PC-3 (cell line): ENCODE measurements at regions not wholly inside any gene's neighbourhood (a gene's known extent, or its start where the extent isn't known, plus 50 kb on each side); places are given as distances from the start of the nearest gene placed in this dataset.

Source experiments
- ATAC-seq: fragments of 200-7000 bp; cut with Tn5 transposase; 2 replicates; pipeline ENCODE4 v1.9.1; 2020; ENCODE audit warnings: mild to moderate bottlenecking, moderate library complexity
- BruUV-seq: library from RNA; stranded (reverse); fragments of 400-500 nt; replicated peaks from 2 replicates; lab custom pipeline; 2021; lab: Mats Ljungman, UMichigan
- CTCF ChIA-PET: fragments of 300-600 bp; sonication (Branson Sonifier 250); formaldehyde crosslinking; loops from one replicate; lab custom pipeline; 2022; ENCODE audit warnings: antibody characterized with exemption; lab: Charles Lee
- POLR2A ChIA-PET: fragments of 300-600 bp; sonication (Branson Sonifier 250); formaldehyde crosslinking; loops from one replicate; lab custom pipeline; 2022; ENCODE audit warnings: antibody characterized with exemption; ENCODE audit not compliant: unreplicated experiment; lab: Charles Lee
- DNase-seq: peaks from one replicate; pipeline ENCODE4 v3.0.0-alpha.2; 2015
- H2AFZ ChIP-seq: fragments of 300-600 bp; sonication (generic); 2 replicates; pipeline ENCODE4 v1.6.0; 2016; ENCODE audit warnings: antibody characterized with exemption, low read length
- H3F3A ChIP-seq: fragments of 300-600 bp; sonication (generic); one replicate; pipeline ENCODE4 v1.6.0; 2017; ENCODE audit warnings: antibody characterized with exemption, low read length, control low read depth, mild to moderate bottlenecking; ENCODE audit not compliant: unreplicated experiment
- H3K27ac ChIP-seq: fragments of 300-600 bp; sonication (generic); 2 replicates; pipeline ENCODE4 v1.5.1; 2016; ENCODE audit warnings: mild to moderate bottlenecking, low read length
- H3K27me3 ChIP-seq: fragments of 300-600 bp; sonication (generic); 2 replicates; pipeline ENCODE4 v1.6.1; 2016; ENCODE audit warnings: low read length, mixed read lengths
- H3K36me3 ChIP-seq: fragments of 300-600 bp; sonication (generic); 2 replicates; pipeline ENCODE4 v1.6.1; 2016; ENCODE audit warnings: low read depth, mixed run types, low read length, mixed read lengths
- H3K4me1 ChIP-seq: fragments of 300-600 bp; sonication (generic); 2 replicates; pipeline ENCODE4 v1.5.1; 2016; ENCODE audit warnings: low read length; ENCODE audit not compliant: insufficient read depth
- H3K4me2 ChIP-seq: fragments of 300-600 bp; sonication (generic); 2 replicates; pipeline ENCODE4 v1.6.0; 2016; ENCODE audit warnings: low read length
- H3K4me3 ChIP-seq: fragments of 300-600 bp; sonication (generic); 2 replicates; pipeline ENCODE4 v1.5.1; 2016; ENCODE audit warnings: mild to moderate bottlenecking, low read length, mixed read lengths
- H3K79me2 ChIP-seq: fragments of 300-600 bp; sonication (generic); 2 replicates; pipeline ENCODE4 v1.6.1; 2017; ENCODE audit warnings: low read length, mixed read lengths
- H3K9ac ChIP-seq: fragments of 300-600 bp; sonication (generic); 2 replicates; pipeline ENCODE4 v1.6.0; 2016; ENCODE audit warnings: mild to moderate bottlenecking, low read length
- H3K9me2 ChIP-seq: fragments of 300-600 bp; sonication (generic); replicated peaks from 2 replicates; pipeline ENCODE4 v1.6.1; 2016; ENCODE audit warnings: mixed run types, low read length, mixed read lengths
- H3K9me3 ChIP-seq: fragments of 300-600 bp; sonication (generic); 2 replicates; pipeline ENCODE4 v1.6.1; 2016; ENCODE audit warnings: low read length, mixed read lengths
- H4K20me1 ChIP-seq: fragments of 300-600 bp; sonication (generic); 2 replicates; pipeline ENCODE4 v1.6.1; 2016; ENCODE audit warnings: low read length, mixed read lengths
- EZH2 ChIP-seq: fragments of 300-600 bp; sonication (generic); IDR thresholded peaks from one replicate; pipeline ENCODE4 v1.6.1; 2017; ENCODE audit warnings: antibody characterized with exemption, mild to moderate bottlenecking, low read length; ENCODE audit not compliant: unreplicated experiment
- EZH2phosphoT487 ChIP-seq: fragments of 300-600 bp; sonication (generic); IDR thresholded peaks from 2 replicates; pipeline ENCODE4 v1.6.1; 2018; ENCODE audit warnings: mild to moderate bottlenecking, antibody characterized with exemption, low read length, borderline replicate concordance
- intact Hi-C: fragments of 100-400 bp; cut with micrococcal nuclease; formaldehyde crosslinking; loops from 2 replicates; pipeline ENCODE4 v1.9.0; 2023
- TF ChIP-seq, protein P1 (sequence below): fragments of 300-600 bp; sonication (generic); conservative IDR thresholded peaks from 2 replicates; pipeline ENCODE4 v1.5.1; 2017; ENCODE audit warnings: antibody characterized with exemption, low read depth, mild to moderate bottlenecking, low read length

DNA sequence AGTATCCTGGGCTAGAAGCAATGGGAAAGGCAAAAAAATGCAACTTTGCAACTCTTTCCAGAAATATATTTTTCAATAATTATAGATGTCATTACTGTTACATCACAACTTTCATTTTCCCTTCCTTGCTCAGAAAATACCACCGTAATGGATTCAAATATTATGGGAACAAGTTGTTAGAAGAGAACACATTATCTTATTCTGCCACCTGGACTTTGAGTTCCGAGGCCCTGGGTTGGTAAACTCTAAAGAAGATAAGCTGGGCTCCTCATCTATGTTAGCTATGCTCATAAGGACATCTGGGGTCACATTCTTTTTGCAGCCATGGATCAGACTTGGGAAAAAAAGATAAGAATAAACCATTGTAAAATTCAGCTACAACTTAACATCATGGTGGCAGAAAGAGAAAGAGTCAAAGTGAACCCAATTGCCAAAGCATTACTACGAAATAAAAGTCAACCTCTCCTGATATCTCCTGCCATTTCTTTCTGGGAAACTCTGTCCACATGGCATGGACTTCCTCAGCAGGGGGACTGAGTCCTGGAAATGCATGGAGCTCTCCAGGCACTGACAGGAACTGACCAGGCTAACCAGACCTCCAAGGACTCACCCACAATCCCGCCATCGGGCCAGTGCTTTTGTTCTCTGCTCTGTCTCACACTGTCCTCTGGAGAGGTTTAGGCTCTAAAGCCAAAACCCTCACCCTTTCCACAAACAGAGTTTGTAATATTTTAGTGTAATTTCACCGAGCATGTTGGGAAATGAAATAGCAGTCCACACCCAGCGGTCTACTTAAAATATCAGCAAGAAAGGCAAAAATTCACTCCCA, 499.1 kb upstream of the RUNX1 start:
- Histone ChIP-seq H2AFZ (no peak overlapping the region), H3K9me2 (no peaks in the 10 kb centered on the region), H3K4me3 (no peak overlapping the region), H3F3A (no peaks in the 10 kb centered on the region), H3K4me2 (no peak overlapping the region), H3K36me3 (no peaks in the 10 kb centered on the region), H3K27me3 (no peaks in the 10 kb centered on the region), H3K79me2 (no peaks in the 10 kb centered on the region), H3K27ac (no peak overlapping the region), H3K4me1 (no peaks in the 10 kb centered on the region), H3K9me3 (no peaks in the 10 kb centered on the region), H4K20me1 (no peaks in the 10 kb centered on the region), H3K9ac (no peak overlapping the region)
- DNase-seq (no peak), ATAC-seq (no peak)
- TF ChIP-seq EZH2phosphoT487 (no peak), EZH2 (no peak)
- TF ChIP-seq, protein P1, sequence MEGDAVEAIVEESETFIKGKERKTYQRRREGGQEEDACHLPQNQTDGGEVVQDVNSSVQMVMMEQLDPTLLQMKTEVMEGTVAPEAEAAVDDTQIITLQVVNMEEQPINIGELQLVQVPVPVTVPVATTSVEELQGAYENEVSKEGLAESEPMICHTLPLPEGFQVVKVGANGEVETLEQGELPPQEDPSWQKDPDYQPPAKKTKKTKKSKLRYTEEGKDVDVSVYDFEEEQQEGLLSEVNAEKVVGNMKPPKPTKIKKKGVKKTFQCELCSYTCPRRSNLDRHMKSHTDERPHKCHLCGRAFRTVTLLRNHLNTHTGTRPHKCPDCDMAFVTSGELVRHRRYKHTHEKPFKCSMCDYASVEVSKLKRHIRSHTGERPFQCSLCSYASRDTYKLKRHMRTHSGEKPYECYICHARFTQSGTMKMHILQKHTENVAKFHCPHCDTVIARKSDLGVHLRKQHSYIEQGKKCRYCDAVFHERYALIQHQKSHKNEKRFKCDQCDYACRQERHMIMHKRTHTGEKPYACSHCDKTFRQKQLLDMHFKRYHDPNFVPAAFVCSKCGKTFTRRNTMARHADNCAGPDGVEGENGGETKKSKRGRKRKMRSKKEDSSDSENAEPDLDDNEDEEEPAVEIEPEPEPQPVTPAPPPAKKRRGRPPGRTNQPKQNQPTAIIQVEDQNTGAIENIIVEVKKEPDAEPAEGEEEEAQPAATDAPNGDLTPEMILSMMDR: no peak
- intact Hi-C loops: no loop called here
- no TSS peak for BruUV-seq
- ChIA-PET CTCF (no interaction called here), POLR2A (no interaction called here)

DNA sequence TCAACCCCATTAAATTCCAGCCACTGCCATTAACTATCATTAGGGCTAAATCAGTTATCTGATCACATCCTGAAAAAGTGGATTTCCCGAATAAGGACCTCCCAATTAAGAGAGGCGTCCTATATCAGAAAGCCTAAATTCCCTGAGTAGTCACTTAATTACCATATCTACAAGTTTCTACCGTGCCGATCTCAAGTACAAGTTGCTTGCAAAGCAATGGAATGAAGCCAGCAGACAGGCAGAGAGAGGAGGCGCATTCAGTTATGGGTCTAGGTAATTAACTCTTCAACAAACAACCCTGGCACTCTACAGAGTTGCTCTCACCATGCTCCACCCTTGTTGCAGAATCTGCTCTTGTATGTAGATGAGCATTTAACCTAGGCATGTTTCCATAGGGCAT, 494.6 kb upstream of the RUNX1 start:
- no peak overlapping the region for H3K4me2 ChIP-seq
- no TSS peak for BruUV-seq
- no peaks in the 10 kb centered on the region for H4K20me1 ChIP-seq
- intact Hi-C loops: no loop called here
- no peaks in the 10 kb centered on the region for H3K4me1 ChIP-seq
- no peak overlapping the region for H3K27ac ChIP-seq
- no peak overlapping the region for H3K9ac ChIP-seq
- H3K36me3 ChIP-seq: no peaks in the 10 kb centered on the region
- H3K9me2 ChIP-seq: no peaks in the 10 kb centered on the region
- no peaks in the 10 kb centered on the region for H3K9me3 ChIP-seq
- TF ChIP-seq EZH2 (no peak), EZH2phosphoT487 (no peak)
- TF ChIP-seq, protein P1: no peak
- DNase-seq (no peak), ATAC-seq (no peak)
- H3F3A ChIP-seq: no peaks in the 10 kb centered on the region
- no peaks in the 10 kb centered on the region for H3K27me3 ChIP-seq
- H3K79me2 ChIP-seq: no peaks in the 10 kb centered on the region
- ChIA-PET POLR2A (no interaction called here), CTCF (no interaction called here)
- H3K4me3 ChIP-seq: no peak overlapping the region
- no peak overlapping the region for H2AFZ ChIP-seq

DNA sequence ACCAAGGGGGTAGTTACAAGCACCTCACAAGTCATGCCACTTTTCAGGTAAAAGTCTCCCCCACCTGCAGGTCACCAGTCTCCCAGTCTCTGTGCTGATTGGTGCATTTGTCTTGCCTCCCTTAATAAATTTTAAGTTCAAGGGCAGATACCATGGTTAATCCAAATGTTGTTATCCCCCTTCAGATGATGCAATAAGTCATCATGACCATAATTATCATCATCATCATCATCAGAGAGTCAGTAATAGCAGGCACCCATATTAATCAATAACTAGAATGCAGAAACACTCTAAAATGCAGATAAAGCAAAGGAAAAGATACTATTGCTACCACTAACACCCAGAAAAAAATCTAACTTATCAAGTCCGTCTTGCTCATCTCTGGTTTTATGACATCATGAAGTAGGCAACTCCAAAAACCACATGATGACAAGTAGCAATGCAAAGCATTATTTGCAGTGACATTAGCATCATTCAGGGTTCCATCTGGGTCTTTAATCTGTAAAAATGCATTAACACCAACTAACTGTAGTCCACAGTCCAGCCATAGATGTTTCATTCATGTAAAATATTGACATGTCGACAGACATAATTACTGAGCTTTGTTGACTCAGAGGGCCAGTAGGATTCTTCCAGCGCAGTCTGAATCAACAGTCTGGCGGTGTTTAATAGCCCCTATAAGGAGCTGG, 492.0 kb upstream of the RUNX1 start:
- Histone ChIP-seq H3K9me3 (no peaks in the 10 kb centered on the region), H2AFZ (no peak overlapping the region), H4K20me1 (no peaks in the 10 kb centered on the region), H3K27me3 (no peaks in the 10 kb centered on the region), H3F3A (no peaks in the 10 kb centered on the region), H3K9ac (no peak overlapping the region), H3K36me3 (no peaks in the 10 kb centered on the region), H3K4me3 (no peak overlapping the region), H3K4me1 (no peaks in the 10 kb centered on the region), H3K27ac (no peak overlapping the region), H3K9me2 (no peaks in the 10 kb centered on the region), H3K4me2 (no peak overlapping the region), H3K79me2 (no peaks in the 10 kb centered on the region)
- ChIA-PET CTCF (no interaction called here), POLR2A (no interaction called here)
- no peak for ATAC-seq
- intact Hi-C loops: no loop called here
- DNase-seq: no peak
- BruUV-seq: no TSS peak
- TF ChIP-seq, protein P1: no peak
- no peak for TF ChIP-seq EZH2phosphoT487
- TF ChIP-seq EZH2: no peak
